HCT116 (cell line): ENCODE measurements at regions not wholly inside any gene's neighbourhood (a gene's known extent, or its start where the extent isn't known, plus 50 kb on each side); places are given as distances from the start of the nearest gene placed in this dataset.

Source experiments
- CTCF ChIP-seq, 3 experiments: fragments of 200-600 bp in 1 of 3; sonication (generic) in 1 of 3; IDR thresholded peaks in 2 of 3; conservative IDR thresholded peaks in 1 of 3; 2 replicates each; pipeline ENCODE4 v1.5.1; 2012 to 2017; ENCODE audit warnings: low read depth in 2 of 3, low read length in 2 of 3, antibody characterized with exemption in 1 of 3, borderline replicate concordance in 1 of 3, control low read depth in 1 of 3, mild to moderate bottlenecking in 1 of 3, mixed read lengths in 1 of 3, mixed run types in 1 of 3, moderate library complexity in 1 of 3; ENCODE audit not compliant: insufficient read depth in 1 of 3
- EZH2phosphoT487 ChIP-seq: fragments of 200-600 bp; IDR thresholded peaks from 2 replicates; pipeline ENCODE4 v1.6.1; 2018; ENCODE audit warnings: antibody characterized with exemption, borderline replicate concordance
- MAX ChIP-seq: IDR thresholded peaks from 2 replicates; pipeline ENCODE4 v1.6.1; 2012
- POLR2A ChIP-seq: IDR thresholded peaks from 2 replicates; pipeline ENCODE4 v1.7.0; 2011; ENCODE audit warnings: borderline replicate concordance; ENCODE audit not compliant: insufficient read depth, insufficient read length; ENCODE audit errors: extremely low read depth
- POLR2AphosphoS5 ChIP-seq: IDR thresholded peaks from 2 replicates; pipeline ENCODE4 v1.6.1; 2011; ENCODE audit warnings: mild to moderate bottlenecking, low read depth, low read length, moderate library complexity
- RAD21 ChIP-seq: IDR thresholded peaks from 2 replicates; pipeline ENCODE4 v1.6.1; 2012; ENCODE audit warnings: low read depth, mild to moderate bottlenecking
- SIN3A ChIP-seq: IDR thresholded peaks from 2 replicates; pipeline ENCODE4 v1.6.1; 2012; ENCODE audit warnings: low read depth
- YY1 ChIP-seq: IDR thresholded peaks from 2 replicates; pipeline ENCODE4 v1.6.1; 2011; ENCODE audit warnings: low read length, low read depth, moderate library complexity, mild to moderate bottlenecking; ENCODE audit not compliant: insufficient replicate concordance; ENCODE audit errors: extremely low read depth

DNA sequence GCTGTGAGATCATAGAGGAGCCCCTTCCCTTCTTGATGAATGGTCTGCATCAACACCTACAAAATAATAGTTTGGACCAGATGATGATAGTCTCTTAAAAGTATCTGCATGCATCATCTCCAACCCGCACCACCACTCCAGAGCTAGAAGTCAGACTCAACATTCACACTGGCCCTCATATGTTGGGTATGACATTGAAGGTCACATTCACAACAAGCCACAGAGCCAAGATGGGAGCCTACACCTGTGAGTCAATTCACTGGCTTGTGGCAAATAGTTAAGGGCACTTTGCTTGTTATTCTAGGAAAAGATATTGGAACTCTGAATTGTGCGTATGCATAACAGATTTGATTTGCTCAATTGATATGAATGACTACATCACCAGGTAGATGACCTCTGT, 1197.9 kb downstream of the VRK1 start:
- no peak for TF ChIP-seq EZH2phosphoT487
- TF ChIP-seq CTCF (IDR thresholded peaks at IDR 0.05 in 2 of 3, conservative IDR thresholded peaks at IDR 0.05 in 1 of 3; ENCODE audit: borderline replicate concordance in 1 of 3, insufficient read depth in 1 of 3, low read depth in 2 of 3, low read length in 2 of 3): no peak
- no peak for TF ChIP-seq POLR2AphosphoS5
- TF ChIP-seq POLR2A: no peak
- no peak for TF ChIP-seq YY1
- no peak for TF ChIP-seq RAD21
- TF ChIP-seq MAX: no peak
- no peak for TF ChIP-seq SIN3A
